ENCODE measurements at regions not wholly inside any gene's neighbourhood (a gene's known extent, or its start where the extent isn't known, plus 50 kb on each side); places are given as distances from the start of the nearest gene placed in this dataset.
A peak's percentile ranks its signal among the peaks of the same experiment; 100 is the strongest.
"Not testable (repeated sequence)": the region's sequence is repeated elsewhere in the genome, so short reads cannot be mapped to it uniquely, and the experiment has no call there.

DNA sequence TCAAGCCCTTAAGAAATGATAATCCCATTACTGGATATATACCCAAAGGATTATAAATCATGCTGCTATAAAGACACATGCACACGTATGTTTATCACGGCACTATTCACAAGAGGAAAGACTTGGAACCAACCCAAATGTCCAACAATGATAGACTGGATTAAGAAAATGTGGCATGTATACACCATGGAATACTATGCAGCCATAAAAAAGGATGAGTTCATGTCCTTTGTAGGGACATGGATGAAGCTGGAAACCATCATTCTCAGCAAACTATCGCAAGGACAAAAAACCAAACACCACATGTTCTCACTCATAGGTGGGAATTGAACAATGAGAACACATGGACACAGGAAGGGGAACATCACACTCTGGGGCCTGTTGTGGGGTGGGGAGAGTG, 224.4 kb downstream of the KLF6 start:
- H3K36me3 Mint-ChIP-seq (ENCODE audit: low read depth); H3K27me3 Mint-ChIP-seq; H3K4me1 Mint-ChIP-seq (ENCODE audit: low read depth); H3K4me3 Mint-ChIP-seq; intact Hi-C loops (cut with micrococcal nuclease); H3K27ac Mint-ChIP-seq: not testable (repeated sequence)
- peaks cover 12% of the 10 kb centered on the region for H3K9me3 Mint-ChIP-seq

GRCh38 chr10:3559527-3559926, 225.5 kb downstream of the KLF6 start:
- H3K27me3 Mint-ChIP-seq = peaks cover 2% of the 10 kb centered on the region
- H3K4me1 Mint-ChIP-seq (ENCODE audit: low read depth) = peaks cover 5% of the 10 kb centered on the region
- H3K4me3 Mint-ChIP-seq = no peak overlapping the region
- no peak overlapping the region for H3K27ac Mint-ChIP-seq
- no peaks in the 10 kb centered on the region for H3K36me3 Mint-ChIP-seq (ENCODE audit: low read depth)
- intact Hi-C loops (cut with micrococcal nuclease) = no loop called here
- peaks cover 8% of the 10 kb centered on the region for H3K9me3 Mint-ChIP-seq

GRCh38 chr10:3559011-3559410, 226.0 kb downstream of the KLF6 start:
- intact Hi-C loops (cut with micrococcal nuclease) = no loop called here
- H3K36me3 Mint-ChIP-seq (ENCODE audit: low read depth) = no peaks in the 10 kb centered on the region
- no peak overlapping the region for H3K4me3 Mint-ChIP-seq
- peaks cover 8% of the 10 kb centered on the region for H3K9me3 Mint-ChIP-seq
- H3K27me3 Mint-ChIP-seq = peaks cover 2% of the 10 kb centered on the region
- H3K27ac Mint-ChIP-seq = no peak overlapping the region
- peaks cover 10% of the 10 kb centered on the region for H3K4me1 Mint-ChIP-seq (ENCODE audit: low read depth)

DNA sequence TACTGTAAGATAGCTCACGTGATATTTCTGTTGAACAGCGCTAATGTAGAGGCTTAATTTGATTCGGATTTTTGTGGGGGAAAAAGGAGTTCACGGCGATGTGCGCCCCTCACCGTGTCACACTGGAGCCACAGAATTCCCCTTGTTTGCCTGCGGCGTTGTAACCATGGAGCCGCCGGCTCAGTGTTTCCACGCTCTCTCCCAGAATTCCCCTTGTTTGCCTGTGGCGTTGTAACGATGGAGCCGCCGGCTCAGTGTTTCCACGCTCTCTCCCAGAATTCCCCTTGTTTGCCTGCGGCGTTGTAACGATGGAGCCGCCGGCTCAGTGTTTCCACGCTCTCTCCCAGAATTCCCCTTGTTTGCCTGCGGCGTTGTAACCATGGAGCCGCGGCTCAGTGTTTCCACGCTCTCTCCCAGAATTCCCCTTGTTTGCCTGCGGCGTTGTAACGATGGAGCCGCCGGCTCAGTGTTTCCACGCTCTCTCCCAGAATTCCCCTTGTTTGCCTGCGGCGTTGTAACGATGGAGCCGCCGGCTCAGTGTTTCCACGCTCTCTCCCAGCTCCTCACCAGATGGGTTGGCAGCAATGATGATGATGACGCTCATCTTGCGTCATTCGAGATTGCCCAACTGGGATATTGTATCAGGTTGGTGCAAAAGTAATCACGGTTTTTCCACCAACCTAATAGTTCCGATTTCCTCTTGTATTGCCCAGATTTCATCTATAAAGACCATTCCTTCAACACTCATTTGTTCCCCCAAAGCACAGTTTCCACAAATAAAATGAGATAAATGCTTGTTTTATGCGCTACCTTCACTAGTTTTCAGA, 228.6 kb downstream of the KLF6 start:
- H3K4me1 Mint-ChIP-seq (ENCODE audit: low read depth) = peaks cover 11% of the 10 kb centered on the region
- H3K27ac Mint-ChIP-seq; H3K9me3 Mint-ChIP-seq; intact Hi-C loops (cut with micrococcal nuclease); H3K27me3 Mint-ChIP-seq; H3K4me3 Mint-ChIP-seq; H3K36me3 Mint-ChIP-seq (ENCODE audit: low read depth): not testable (repeated sequence)

DNA sequence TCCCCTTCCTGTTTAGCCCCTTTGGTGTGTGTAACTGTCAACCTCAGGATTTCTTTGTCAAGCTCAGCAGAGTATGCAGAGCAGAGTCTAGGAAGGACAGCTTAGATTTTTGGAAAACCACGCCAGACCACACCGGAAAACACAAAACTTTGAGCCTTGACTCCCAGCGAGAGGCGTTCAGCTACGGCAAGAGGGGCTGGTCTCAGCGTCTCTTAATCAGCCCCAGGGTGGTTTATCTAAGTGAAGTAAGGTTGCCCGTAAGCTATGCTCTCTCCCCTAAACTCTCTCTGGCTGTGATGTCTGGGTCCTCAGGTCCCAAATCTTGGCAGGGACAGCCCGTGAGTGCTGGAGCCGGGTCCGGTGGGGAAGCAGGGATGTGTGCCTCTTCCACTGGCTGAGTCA, 230.9 kb downstream of the KLF6 start:
- Mint-ChIP-seq H3K9me3 (peaks cover 8% of the 10 kb centered on the region), H3K4me1 (ENCODE audit: low read depth) (peaks cover 15% of the 10 kb centered on the region), H3K36me3 (ENCODE audit: low read depth) (no peaks in the 10 kb centered on the region), H3K27ac (peak overlapping the region; percentile 75), H3K4me3 (peak overlapping the region; percentile 56), H3K27me3 (peaks cover 6% of the 10 kb centered on the region)
- intact Hi-C loops (cut with micrococcal nuclease) = no loop called here

- H3K4me1 Mint-ChIP-seq (ENCODE audit: low read depth) = peaks cover 17% of the 10 kb centered on the region
- no peak overlapping the region for H3K4me3 Mint-ChIP-seq
- peaks cover 8% of the 10 kb centered on the region for H3K9me3 Mint-ChIP-seq
- no peak overlapping the region for H3K27ac Mint-ChIP-seq
- H3K36me3 Mint-ChIP-seq (ENCODE audit: low read depth) = no peaks in the 10 kb centered on the region
- intact Hi-C loops (cut with micrococcal nuclease) = no loop called here
- H3K27me3 Mint-ChIP-seq = peaks cover 16% of the 10 kb centered on the region
Observed at GRCh38 chr10:3552281-3552680, 232.7 kb downstream of the KLF6 start.

GRCh38 chr10:3551761-3552160, 233.2 kb downstream of the KLF6 start:
- peaks cover 6% of the 10 kb centered on the region for H3K9me3 Mint-ChIP-seq
- H3K4me3 Mint-ChIP-seq = no peak overlapping the region
- H3K27me3 Mint-ChIP-seq = peaks cover 16% of the 10 kb centered on the region
- intact Hi-C loops (cut with micrococcal nuclease) = no loop called here
- no peak overlapping the region for H3K27ac Mint-ChIP-seq
- H3K4me1 Mint-ChIP-seq (ENCODE audit: low read depth) = peaks cover 17% of the 10 kb centered on the region
- no peaks in the 10 kb centered on the region for H3K36me3 Mint-ChIP-seq (ENCODE audit: low read depth)

GRCh38 chr10:3549118-3549517, 235.9 kb downstream of the KLF6 start:
- intact Hi-C loops (cut with micrococcal nuclease) = no loop called here
- peaks cover 8% of the 10 kb centered on the region for H3K4me1 Mint-ChIP-seq (ENCODE audit: low read depth)
- no peaks in the 10 kb centered on the region for H3K36me3 Mint-ChIP-seq (ENCODE audit: low read depth)
- H3K9me3 Mint-ChIP-seq = no peaks in the 10 kb centered on the region
- H3K4me3 Mint-ChIP-seq = no peak overlapping the region
- no peak overlapping the region for H3K27ac Mint-ChIP-seq
- H3K27me3 Mint-ChIP-seq = peaks cover 14% of the 10 kb centered on the region

GRCh38 chr10:3548702-3549101, 236.3 kb downstream of the KLF6 start:
- H3K9me3 Mint-ChIP-seq = no peaks in the 10 kb centered on the region
- H3K4me3 Mint-ChIP-seq = no peak overlapping the region
- H3K36me3 Mint-ChIP-seq (ENCODE audit: low read depth) = no peaks in the 10 kb centered on the region
- intact Hi-C loops (cut with micrococcal nuclease) = no loop called here
- no peak overlapping the region for H3K27ac Mint-ChIP-seq
- peaks cover 15% of the 10 kb centered on the region for H3K27me3 Mint-ChIP-seq
- H3K4me1 Mint-ChIP-seq (ENCODE audit: low read depth) = peaks cover 6% of the 10 kb centered on the region

- H3K4me3 Mint-ChIP-seq = no peak overlapping the region
- H3K27me3 Mint-ChIP-seq = peaks cover 15% of the 10 kb centered on the region
- intact Hi-C loops (cut with micrococcal nuclease) = no loop called here
- H3K36me3 Mint-ChIP-seq (ENCODE audit: low read depth) = no peaks in the 10 kb centered on the region
- no peak overlapping the region for H3K27ac Mint-ChIP-seq
- no peaks in the 10 kb centered on the region for H3K9me3 Mint-ChIP-seq
- peaks cover 6% of the 10 kb centered on the region for H3K4me1 Mint-ChIP-seq (ENCODE audit: low read depth)
Observed at GRCh38 chr10:3548076-3548475, 236.9 kb downstream of the KLF6 start.

- Mint-ChIP-seq H3K36me3 (ENCODE audit: low read depth) (no peaks in the 10 kb centered on the region), H3K9me3 (no peaks in the 10 kb centered on the region), H3K27ac (no peak overlapping the region), H3K27me3 (peaks cover 14% of the 10 kb centered on the region), H3K4me1 (ENCODE audit: low read depth) (peaks cover 18% of the 10 kb centered on the region), H3K4me3 (no peak overlapping the region)
- intact Hi-C loops (cut with micrococcal nuclease) = no loop called here
Observed at GRCh38 chr10:3544561-3544960, 240.4 kb downstream of the KLF6 start.

GRCh38 chr10:3542185-3542611, 242.8 kb downstream of the KLF6 start:
- Mint-ChIP-seq H3K4me1 (ENCODE audit: low read depth) (peaks cover 22% of the 10 kb centered on the region), H3K27me3 (peaks cover 2% of the 10 kb centered on the region), H3K27ac (peak overlapping the region; percentile 65), H3K9me3 (no peaks in the 10 kb centered on the region), H3K4me3 (no peak overlapping the region), H3K36me3 (ENCODE audit: low read depth) (no peaks in the 10 kb centered on the region)
- intact Hi-C loops (cut with micrococcal nuclease) = no loop called here

DNA sequence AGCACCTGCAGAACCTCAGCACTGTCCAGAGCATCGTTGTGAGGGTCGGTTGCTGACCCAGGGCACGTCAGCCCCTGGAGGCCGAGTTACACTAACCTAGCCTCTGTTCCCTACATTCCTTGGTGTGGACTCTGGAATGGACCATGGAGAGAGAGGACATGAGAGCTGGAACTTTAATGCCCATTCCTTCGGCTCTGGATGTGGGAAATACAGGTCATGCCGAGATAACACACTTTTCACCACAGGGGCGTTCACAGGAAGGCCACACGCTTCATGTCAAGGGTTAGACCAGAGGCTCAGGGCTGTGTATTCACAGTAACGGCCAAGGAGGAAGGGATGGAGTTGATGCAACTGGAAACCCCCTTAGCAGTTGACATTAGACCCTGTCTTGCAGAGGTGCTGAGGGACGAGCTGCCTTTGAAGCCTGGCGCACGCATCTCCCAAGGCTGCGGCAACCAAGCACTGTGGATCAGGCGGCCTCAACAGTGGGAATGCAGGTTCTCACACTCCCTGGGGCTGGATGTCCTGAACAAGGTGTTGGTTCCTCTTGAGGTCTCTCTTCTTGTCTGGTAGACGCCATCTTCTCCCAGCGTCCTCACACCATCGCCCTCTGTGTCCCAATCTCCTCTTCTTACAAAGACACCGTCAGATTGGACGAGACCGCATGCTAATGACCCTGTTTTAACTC, 245.2 kb downstream of the KLF6 start:
- Mint-ChIP-seq H3K4me1 (ENCODE audit: low read depth) (peaks cover 22% of the 10 kb centered on the region), H3K27me3 (peaks cover 2% of the 10 kb centered on the region), H3K27ac (peak overlapping the region; percentile 37), H3K36me3 (ENCODE audit: low read depth) (no peaks in the 10 kb centered on the region), H3K4me3 (no peak overlapping the region), H3K9me3 (no peaks in the 10 kb centered on the region)
- intact Hi-C loops (cut with micrococcal nuclease) = no loop called here

GRCh38 chr10:3538656-3539531, 246.1 kb downstream of the KLF6 start:
- Mint-ChIP-seq H3K9me3 (no peaks in the 10 kb centered on the region), H3K27ac (peak overlapping the region; percentile 37), H3K4me3 (no peak overlapping the region), H3K27me3 (no peaks in the 10 kb centered on the region), H3K4me1 (ENCODE audit: low read depth) (peaks cover 22% of the 10 kb centered on the region), H3K36me3 (ENCODE audit: low read depth) (no peaks in the 10 kb centered on the region)
- intact Hi-C loops (cut with micrococcal nuclease) = no loop called here
